GM20431 (cell line): ENCODE measurements at regions not wholly inside any gene's neighbourhood (a gene's known extent, or its start where the extent isn't known, plus 50 kb on each side); places are given as distances from the start of the nearest gene placed in this dataset.
"Not testable (repeated sequence)": the region's sequence is repeated elsewhere in the genome, so short reads cannot be mapped to it uniquely, and the experiment has no call there.

Experiments used
- in situ Hi-C: fragments of 300-500 bp; cut with MseI, MboI; formaldehyde crosslinking; loops from one replicate; pipeline ENCODE4 v1.15.0; 2020; ENCODE audit warnings: low sequenced_read_pairs; ENCODE audit not compliant: unreplicated experiment

DNA sequence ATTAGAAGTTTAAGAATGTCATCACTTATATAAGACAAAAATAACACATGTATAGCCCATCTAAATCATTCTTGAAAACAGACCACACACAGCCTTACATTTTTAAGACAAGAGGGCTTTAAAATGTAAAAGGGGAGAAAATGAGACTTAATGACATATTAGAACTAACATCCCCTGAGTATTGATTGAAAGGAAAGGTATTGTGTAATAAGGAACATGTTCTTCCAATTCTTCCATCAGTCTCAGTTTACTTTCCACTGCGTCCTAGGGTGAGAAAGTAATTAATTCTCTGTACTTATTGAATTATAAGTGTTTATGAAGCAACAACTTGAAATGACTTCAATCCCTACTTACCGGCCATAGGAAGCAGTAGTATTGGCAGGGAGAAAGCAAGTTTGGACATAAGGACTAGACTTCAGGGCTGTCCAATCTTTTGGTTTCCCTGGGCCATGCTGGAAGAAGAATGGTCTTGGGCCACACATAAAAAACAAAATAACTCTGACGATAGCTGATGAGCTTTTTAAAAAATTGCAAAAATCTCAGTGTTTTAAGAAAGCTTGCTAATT lies 202.7 kb upstream of the SPRY1 start:
- in situ Hi-C loops, result no loop called here

DNA sequence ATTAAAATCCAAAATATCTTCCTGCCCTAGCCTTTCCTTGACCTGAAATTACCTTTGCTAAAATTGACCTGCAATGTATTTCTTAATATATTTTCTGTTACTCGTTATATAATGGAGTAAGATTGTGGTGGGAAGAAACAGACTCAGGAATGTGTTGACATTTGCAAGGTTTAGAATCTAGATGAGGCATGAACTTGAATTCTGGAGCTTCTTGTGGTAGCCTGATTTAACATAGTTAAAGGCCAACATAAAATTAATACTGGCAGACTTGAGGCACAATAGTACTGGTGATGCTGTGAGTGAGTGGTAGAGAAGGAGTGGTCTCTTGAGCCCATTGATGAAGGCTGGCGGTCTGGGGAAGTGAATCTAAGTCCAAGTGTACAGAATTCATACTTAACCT lies 197.9 kb upstream of the SPRY1 start:
- in situ Hi-C loops, result no loop called here

DNA sequence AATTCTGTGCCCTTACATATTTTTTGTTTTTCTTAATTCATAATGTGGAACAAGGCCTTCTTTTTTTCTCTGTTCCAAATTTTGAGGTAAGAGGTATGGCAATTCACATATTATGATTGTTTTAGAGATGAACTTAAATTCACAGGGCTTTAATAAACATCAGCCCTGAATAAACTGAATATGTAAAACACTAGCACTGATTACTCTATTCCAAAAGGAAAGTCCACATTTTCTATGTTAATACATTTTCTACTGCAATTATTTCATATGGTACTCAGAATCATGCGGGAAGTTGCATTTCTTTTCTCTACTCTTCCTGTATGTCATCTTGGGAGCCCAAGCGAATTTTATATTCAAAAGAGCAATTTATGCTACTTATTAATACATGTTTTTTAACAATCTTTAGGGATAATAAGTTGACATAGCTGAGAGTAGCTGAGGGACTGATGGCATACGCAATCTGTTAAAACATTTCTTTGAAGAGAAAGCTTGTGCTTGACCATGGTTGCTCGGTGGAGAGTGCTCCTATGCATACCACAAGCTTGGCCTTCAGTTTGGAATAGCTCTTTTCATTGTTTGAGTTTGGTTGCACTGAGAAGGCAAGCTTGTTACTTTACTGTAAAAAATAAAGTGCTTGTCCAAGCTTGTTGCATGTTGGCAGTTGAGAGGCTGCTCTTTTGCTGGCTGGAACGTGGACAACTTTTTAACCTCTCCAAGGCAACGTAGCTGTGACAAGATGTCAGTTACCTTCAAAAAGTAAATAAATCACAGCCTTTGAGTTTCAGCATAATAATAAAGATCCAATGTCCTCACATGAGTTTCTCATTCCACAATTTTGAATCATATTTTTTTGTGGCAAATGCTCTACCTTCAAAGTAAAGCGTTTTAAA lies 196.3 kb upstream of the SPRY1 start:
- in situ Hi-C loops, result no loop called here

DNA sequence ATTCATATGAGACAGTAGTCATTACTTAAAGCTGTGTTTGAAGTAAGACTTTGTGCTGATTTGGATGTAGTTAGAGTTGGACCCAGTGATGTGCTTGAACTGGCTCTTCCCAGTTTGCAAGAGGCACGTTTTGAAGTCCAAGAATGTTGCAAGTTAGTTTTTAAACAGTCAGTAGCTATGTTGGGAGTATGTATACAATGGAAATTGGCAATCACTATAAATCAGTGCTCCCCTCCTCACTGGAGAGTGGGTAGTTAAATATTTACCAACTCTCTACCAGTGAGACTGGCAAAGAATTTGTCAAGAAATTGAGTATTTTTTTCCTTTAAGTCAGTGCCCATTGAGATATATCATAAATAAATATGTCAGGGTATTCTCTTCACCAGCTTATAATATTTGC lies 191.9 kb upstream of the SPRY1 start:
- in situ Hi-C loops, result no loop called here

DNA sequence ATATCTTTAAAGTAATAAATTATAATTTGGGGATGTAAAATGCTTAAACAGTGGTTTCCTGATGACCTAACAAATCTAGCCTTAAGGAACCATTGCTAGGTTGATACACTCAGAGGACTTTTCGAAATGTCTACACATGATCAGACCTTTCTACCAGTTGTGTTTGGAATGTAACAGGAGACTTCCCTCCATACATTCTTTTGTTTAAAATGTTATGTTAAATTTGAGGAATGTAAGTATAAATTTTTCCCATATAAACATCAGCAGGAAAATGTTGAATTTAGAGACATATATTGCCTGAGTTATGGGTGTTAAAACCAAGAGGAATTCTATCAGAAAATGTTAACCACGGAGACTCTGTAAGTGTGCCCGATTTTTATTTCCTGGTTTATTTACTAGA lies 190.6 kb upstream of the SPRY1 start:
- in situ Hi-C loops, result no loop called here

DNA sequence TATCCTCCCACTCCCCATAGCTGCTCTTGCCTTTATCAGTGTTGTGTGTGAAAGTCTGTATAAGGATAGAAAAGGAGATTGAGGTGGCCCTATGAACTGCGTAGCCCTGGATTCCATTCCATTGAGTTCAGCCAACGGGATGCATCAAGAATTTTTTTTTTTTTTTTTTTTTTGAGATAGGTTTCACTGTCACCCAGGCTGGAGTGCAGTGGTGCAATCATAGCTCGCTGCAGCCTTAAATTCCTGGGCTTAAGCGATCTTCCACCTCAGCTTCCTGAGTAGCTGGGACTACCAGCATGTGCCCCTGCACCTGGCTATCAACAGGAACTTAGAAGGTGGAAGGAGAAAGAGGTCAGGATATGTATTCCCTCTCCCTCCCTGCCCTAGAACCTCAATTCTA lies 187.2 kb upstream of the SPRY1 start:
- in situ Hi-C loops, result no loop called here

DNA sequence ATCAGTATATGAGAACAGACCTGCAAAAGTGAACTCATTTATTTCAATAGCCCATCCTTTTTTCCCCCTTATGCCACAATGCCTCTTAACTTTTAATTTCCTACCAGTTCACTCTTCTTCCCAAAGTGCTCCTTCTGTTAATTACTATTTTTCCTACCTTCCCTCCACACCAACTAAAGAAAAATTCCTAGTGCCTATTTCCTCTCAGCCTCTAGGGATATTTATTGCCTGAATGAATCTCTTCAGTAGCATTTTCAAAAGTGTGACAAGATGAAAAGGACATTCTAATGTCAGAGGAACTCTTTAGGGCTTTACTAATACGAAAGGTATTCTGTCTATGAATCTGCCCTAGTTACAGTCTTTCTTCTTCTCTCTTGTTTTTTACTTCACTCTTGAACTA lies 181.1 kb upstream of the SPRY1 start:
- in situ Hi-C loops, result no loop called here

DNA sequence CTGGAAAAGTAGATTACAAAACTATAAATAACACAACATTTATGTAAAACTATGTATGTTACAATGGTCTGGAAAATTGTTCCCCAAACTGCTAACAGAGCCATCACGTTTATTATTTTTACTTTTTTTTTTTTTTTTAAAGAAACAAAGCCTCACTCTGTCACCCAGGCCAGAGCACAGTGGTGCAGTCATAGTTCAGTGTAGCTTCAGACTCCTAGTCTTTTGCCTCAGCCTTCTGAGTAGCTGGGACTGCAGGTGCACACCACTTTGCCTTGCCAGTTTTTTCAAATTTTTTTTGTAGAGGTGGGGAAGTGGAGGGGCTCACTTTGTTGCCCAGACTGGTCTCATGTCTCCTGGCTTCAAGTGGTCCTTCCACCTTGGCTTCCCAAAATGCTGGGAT lies 180.1 kb upstream of the SPRY1 start:
- in situ Hi-C loops, result no loop called here

DNA sequence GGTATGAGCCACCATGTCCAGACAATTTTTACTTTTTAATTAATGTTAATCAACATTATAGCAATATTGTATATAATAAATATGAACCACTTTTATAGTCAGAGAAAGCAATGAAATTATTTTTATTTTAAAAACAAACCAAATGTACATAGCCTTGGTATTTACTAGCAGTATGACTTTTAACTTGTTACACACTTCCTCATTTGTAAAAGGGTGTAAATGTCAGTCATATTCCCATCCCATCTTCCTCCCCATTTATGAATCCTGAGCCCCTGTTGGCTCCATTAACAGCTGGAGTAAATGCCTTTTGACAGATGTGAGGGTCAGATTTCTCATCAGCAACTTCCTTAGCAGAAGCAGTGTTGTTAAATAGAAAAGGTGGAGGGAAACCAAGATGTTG lies 179.6 kb upstream of the SPRY1 start:
- in situ Hi-C loops, result no loop called here

DNA sequence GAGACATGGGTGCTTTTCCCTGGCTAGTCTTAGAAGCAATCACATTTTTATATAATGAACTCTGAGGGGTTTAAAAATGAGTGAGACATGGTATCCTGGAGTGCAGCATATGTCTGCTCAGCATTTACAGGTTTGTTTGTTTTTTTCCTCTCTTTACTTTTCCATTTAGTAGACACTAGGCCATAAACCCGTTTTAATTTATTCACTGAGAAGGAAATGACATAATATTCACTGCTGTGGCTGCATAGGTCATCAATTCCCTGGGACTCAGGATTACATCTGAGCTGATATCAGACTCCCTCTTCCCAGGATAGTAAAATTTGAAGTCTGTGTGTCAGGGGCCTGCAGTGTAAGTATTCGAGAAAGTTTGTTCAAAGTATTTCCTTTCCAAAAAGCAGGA lies 178.9 kb upstream of the SPRY1 start:
- in situ Hi-C loops, result no loop called here

DNA sequence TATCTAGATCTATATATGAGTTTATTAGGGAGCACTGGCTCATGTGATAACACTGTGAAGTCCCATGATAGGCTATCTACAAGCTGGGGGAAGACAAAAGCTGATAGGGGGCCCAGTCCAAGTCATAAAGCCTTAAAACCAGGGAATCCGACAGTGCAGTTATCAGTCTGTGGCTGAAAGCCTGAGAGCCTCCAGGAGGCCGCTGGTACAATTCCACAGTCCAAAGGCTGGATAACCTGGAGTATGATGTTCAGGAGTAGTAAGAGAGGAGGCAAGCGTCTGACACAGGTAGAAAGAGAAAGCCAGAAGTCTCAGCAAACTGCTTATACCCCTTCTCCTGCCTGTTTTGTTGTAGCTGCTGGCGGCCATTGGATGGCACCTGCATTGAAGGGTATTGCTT lies 177.6 kb upstream of the SPRY1 start:
- in situ Hi-C loops, result no loop called here

DNA sequence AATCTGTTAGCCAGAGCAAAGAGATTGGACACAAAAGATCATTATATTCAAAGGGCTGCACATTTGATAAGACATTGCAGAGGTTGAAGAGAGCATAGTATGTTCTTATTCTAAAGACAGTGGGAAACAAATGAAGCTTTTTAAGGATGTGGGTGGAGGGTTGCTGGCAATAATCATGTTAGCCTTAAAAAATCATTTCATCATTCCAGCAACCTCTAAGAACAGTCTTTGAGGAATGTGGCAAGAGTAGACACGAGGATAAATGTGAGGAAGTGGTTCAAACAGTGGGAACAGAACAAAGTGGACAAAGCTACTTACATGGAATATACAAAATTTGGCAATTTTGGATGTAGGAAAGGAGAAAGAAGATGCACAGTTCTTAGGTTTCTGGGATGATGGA lies 167.3 kb upstream of the SPRY1 start:
- in situ Hi-C loops, result no loop called here

DNA sequence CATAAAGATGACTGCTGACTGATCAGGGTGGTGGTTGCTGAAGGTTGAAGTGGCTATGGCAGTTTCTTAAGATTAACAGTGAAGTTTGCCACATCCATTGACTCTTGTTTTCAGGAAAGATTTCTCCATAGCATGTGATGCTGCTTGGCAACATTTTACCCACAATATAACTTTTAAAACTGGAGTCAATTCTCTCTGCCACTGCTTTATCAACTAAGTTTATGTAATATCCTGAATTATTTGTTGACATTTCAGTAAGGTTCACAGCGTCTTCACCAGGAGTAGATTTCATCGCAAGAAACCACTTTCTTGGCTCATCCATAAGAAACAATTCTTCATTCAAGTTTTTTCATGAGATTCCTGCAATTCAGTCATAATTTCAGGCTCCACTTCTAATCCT lies 166.5 kb upstream of the SPRY1 start:
- in situ Hi-C loops, result no loop called here

DNA sequence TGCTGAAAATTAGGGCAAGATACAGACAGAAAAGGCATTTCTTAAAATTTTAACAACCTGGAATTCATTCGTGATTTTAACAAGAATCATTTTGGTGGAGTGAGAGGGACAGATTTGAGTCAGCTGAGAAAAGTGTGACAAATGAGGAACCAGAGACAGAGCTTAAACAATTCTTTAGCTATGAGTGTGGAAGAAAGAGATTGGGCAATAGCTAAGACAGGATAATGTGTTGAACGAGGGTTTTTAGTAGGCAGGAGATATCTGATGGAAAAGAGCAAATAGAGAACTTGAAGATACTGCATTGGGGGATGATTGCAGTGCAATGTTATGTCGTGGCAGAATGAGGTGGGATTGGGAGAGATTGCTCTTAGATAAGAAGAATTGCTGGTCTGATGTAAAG lies 164.2 kb upstream of the SPRY1 start:
- in situ Hi-C loops, result no loop called here

DNA sequence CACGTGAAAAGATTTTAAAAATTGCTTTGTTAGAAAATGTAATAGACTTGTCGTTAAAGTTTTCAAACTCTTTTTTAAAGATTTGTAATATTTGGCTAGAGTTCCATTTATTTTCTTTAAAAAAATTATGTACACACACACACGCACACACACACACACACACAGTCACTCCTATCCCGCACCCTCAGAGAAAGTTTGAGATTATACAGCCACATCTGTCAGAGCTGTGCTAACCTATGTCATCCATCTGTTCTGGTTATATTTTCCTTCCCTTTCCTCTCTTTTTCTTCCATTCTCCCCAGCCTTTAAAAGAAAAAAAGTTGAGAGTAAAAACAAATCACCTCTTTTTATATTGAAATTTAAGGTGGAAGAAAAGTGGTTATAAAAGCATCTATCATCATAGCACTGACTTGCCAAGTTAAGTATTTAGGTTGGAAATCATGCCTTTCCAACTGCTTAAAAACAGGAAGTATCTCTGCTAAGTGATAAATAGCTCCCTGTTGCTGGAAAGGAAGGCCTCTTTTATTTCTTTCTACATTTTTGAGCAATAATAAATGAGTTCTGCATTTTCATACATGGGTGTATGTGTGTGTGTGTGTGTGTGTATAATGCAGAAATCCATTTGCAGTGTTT lies 163.3 kb upstream of the SPRY1 start:
- in situ Hi-C loops, result no loop called here

DNA sequence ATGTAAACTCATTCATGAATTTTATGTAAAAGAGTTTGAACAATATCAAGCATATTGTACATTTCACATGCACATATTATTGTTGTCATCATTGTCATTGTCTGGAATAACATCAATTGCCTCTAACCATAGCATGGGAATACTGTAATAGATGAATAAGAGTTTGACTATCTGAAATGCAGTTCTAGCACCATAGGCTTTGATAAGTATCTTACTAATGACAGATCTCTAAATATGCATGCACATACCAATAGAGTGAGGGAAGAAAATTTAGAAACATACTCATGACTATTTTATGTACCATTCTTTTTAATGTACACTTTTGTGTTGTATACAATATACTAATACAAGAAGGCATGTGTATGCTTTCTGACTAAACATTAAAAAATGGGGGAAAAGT lies 161.6 kb upstream of the SPRY1 start:
- in situ Hi-C loops, result no loop called here

DNA sequence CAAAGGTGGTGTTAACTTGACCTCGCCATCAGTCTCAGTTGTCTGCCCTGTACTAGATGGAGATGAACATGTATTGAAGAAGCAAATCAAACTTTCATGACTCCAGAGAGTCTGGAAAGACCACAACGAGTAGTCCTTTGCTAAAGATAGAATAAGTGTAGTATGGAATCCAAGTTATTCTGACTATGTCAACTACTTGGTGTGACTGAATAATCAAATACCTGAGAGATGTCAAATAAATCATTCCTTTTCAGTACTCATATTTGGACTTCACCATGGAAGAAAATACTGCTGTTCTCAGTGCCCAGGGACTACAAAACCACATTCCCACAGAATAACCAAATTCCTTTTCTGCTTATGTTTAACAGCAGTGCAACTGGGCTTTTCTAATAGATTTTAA lies 161.2 kb upstream of the SPRY1 start:
- in situ Hi-C loops, result no loop called here

DNA sequence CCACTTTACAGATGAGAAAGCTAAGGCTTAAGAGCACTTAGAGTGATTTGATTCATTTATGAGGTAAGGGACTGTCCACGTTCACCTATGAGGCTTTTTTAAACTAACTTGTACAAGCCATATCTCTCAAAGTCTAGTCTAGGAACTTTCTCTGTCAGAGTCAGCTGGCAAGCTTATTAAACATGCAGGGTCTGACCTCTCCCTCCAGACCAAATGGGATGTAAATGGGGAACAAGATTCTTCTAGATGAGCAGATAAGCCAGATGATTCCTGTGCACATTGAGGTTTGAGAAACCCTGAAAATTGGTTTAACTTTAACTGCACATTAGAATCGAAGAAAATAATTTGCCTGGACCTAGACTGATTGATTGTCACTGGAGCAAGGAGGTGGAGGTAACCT lies 160.0 kb upstream of the SPRY1 start:
- in situ Hi-C loops, result no loop called here

DNA sequence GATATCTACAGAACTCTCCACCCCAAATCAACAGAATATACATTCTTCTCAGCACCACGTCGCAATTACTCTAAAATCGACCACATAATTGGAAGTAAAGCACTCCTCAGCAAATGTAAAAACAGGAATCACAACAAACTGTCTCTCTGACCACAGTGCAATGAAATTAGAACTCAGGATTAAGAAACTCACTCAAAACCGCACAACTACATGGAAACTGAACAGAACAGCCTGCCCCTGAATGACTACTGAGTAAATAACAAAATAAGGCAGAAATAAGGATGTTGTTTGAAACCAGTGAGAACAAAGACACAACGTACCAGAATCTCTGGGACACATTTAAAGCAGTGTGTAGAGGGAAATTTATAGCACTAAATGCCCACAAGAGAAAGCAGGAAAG lies 156.3 kb upstream of the SPRY1 start:
- in situ Hi-C loops, result not testable (repeated sequence)

DNA sequence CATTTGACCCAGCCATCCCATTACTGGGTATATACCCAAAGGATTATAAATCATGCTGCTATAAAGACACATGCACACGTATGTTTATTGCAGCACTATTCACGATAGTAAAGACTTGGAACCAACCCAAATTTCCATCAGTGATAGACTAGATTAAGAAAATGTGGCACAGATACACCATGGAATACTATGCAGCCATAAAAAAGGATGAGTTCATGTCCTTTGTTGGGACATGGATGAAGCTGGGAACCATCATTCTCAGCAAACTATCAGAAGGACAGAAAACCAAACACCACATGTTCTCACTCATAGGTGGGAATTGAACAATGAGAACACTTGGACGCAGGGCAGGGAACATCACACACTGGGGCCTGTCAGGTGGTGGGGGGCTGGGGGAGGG lies 153.4 kb upstream of the SPRY1 start:
- in situ Hi-C loops, result not testable (repeated sequence)

DNA sequence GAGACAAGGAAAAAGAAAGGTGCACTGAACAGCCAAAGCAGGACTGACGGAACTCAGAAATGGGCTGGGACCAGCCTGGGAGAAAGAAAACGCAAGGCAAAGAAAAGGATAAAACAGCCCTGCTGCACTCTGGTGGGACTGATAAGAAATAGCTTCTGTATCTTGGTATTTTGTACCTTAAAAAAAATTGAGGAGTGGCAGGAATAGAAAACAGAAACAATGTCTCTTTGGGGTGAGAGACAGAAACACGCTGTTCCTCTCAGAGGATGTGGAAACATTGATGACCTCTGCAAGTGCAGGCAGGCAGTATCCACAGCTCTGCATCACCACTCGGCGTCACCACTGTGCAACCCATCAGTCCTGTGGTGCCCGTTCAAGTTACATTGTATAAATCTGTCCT lies 152.5 kb upstream of the SPRY1 start:
- in situ Hi-C loops, result no loop called here

DNA sequence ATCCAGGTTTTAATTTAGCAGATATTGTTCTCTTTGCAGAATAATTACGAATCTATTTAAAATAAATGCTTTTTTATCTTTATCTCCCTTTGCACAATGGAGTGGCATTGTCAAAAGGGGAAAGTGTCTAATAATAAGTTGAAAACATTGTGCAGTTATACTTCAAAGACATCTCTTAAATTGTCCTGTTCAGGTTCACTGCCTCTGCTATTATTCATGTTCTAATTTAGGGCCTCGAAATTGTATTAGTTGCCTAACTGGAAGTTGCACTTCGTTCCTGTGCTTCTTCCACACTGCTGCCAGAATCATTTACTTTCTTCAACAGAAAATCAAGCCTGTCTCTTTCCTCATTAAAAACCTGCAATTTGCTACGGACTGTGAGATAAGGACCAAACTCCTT lies 150.5 kb upstream of the SPRY1 start:
- in situ Hi-C loops, result no loop called here
